Glutamatergic neuron (in vitro differentiated cells): ENCODE measurements at regions not wholly inside any gene's neighbourhood (a gene's known extent, or its start where the extent isn't known, plus 50 kb on each side); places are given as distances from the start of the nearest gene placed in this dataset.

Experiments
- DNase-seq: peaks from one replicate; pipeline ENCODE4 v3.0.0; 2022
- H3K27ac Mint-ChIP-seq: one replicate; pipeline ENCODE4 v1.8.0; 2020; ENCODE audit warnings: mild to moderate bottlenecking, mixed read lengths, inconsistent platforms; ENCODE audit not compliant: unreplicated experiment
- H3K27me3 Mint-ChIP-seq: one replicate; pipeline ENCODE4 v1.8.0; 2020; ENCODE audit warnings: mild to moderate bottlenecking, moderate library complexity, mixed read lengths, inconsistent platforms; ENCODE audit not compliant: unreplicated experiment
- H3K36me3 Mint-ChIP-seq: one replicate; pipeline ENCODE4 v1.8.0; 2020; ENCODE audit warnings: mild to moderate bottlenecking, mixed read lengths, inconsistent platforms; ENCODE audit not compliant: unreplicated experiment
- H3K4me1 Mint-ChIP-seq: one replicate; pipeline ENCODE4 v1.8.0; 2020; ENCODE audit warnings: mild to moderate bottlenecking, low read depth, mixed read lengths, inconsistent platforms; ENCODE audit not compliant: unreplicated experiment
- H3K4me3 Mint-ChIP-seq: one replicate; pipeline ENCODE4 v1.8.0; 2020; ENCODE audit warnings: mild to moderate bottlenecking, mixed read lengths, inconsistent platforms; ENCODE audit not compliant: unreplicated experiment
- H3K9me3 Mint-ChIP-seq: one replicate; pipeline ENCODE4 v1.8.0; 2020; ENCODE audit warnings: mild to moderate bottlenecking, moderate library complexity, mixed read lengths, inconsistent platforms; ENCODE audit not compliant: unreplicated experiment
- TF ChIP-seq, protein P1 (sequence below): fragments of 200-600 bp; sonication (generic); IDR thresholded peaks from one replicate; pipeline ENCODE4 v1.5.0; 2021; ENCODE audit not compliant: partially characterized antibody, unreplicated experiment

DNA sequence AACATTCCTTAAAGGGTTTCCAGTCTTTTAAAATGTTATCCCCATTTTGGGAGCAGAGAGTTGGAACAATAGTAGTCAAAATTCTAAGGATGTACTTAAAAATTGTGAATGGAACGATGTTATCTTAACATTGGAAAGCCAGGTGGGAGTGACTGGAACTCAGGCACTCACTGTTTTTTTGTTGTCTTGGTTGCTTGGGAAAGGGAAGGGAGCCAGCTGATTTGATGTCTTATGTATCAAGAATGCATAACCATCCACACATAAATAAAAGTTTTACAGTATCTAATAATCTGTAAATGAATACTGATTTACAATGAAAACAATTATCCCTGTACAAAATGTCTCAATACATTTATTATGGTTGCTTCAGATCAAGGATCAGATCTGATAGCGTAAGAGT is 88.7 kb downstream of the SLC10A2 start:
- TF ChIP-seq, protein P1, sequence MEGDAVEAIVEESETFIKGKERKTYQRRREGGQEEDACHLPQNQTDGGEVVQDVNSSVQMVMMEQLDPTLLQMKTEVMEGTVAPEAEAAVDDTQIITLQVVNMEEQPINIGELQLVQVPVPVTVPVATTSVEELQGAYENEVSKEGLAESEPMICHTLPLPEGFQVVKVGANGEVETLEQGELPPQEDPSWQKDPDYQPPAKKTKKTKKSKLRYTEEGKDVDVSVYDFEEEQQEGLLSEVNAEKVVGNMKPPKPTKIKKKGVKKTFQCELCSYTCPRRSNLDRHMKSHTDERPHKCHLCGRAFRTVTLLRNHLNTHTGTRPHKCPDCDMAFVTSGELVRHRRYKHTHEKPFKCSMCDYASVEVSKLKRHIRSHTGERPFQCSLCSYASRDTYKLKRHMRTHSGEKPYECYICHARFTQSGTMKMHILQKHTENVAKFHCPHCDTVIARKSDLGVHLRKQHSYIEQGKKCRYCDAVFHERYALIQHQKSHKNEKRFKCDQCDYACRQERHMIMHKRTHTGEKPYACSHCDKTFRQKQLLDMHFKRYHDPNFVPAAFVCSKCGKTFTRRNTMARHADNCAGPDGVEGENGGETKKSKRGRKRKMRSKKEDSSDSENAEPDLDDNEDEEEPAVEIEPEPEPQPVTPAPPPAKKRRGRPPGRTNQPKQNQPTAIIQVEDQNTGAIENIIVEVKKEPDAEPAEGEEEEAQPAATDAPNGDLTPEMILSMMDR: no peak
- no peak for DNase-seq
- Mint-ChIP-seq H3K27ac (no peak overlapping the region), H3K4me1 (peaks cover 5% of the 10 kb centered on the region), H3K27me3 (no peaks in the 10 kb centered on the region), H3K36me3 (no peaks in the 10 kb centered on the region), H3K4me3 (no peak overlapping the region), H3K9me3 (no peaks in the 10 kb centered on the region)

DNA sequence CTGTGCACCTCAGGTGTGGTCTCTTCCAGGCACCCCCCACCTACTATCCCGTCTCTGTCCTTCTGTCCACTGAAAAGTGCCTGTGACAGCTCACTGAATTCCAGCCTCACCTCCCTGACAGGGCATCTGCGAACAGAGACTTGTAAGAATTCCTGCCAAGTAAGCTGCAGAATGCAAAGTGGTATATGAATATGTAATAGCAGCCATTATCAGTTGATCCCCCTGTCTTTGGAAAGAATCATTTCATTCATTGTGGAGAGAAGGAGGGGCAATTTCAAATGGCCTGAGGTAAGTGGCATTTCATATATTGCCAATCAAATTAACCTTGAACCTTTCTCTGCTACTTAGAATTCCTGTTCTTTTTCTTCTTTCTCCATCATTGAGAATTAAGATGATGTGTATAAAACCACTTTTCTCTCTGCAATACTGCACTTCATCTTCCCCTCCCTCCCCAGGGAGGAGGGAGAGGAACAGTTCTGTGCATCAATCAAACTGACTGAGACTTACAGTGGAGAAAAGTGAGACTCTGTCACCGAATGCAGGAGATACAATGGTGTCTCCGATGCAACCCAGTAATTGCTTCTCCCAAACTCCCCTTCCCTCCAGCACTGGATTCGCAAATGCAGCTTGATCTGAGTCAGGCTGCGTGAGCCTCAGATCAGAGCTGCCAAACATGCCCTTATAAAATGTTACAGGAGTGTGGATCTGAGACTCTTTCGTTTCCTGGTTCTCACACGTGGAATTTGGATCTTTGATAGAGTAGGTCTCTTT is 91.7 kb downstream of the SLC10A2 start:
- no peak overlapping the region for H3K4me3 Mint-ChIP-seq
- no peak for DNase-seq
- H3K9me3 Mint-ChIP-seq: no peaks in the 10 kb centered on the region
- no peaks in the 10 kb centered on the region for H3K27me3 Mint-ChIP-seq
- TF ChIP-seq, protein P1: no peak
- H3K27ac Mint-ChIP-seq: no peak overlapping the region
- no peaks in the 10 kb centered on the region for H3K36me3 Mint-ChIP-seq
- H3K4me1 Mint-ChIP-seq: peaks cover 5% of the 10 kb centered on the region

DNA sequence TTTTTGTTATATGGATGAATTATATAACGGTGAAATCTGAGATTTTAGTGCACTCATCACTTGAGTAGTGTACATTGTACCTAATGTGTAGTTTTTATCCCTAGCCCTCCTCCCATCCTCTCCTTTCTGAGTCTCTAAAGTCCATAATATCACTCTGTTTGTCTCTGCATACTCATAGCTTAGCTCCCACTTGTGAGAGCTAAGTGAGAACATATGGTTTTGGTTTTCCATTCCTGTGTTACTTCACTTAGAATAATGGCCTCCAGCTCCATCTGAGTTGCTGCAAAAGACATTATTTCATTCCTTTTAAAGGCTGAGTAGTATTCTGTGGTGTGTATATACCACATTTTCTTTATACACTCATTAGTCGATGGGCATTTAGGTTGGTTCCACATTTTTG is 94.0 kb downstream of the SLC10A2 start:
- Mint-ChIP-seq H3K4me1 (peaks cover 5% of the 10 kb centered on the region), H3K36me3 (no peaks in the 10 kb centered on the region), H3K27ac (no peak overlapping the region), H3K4me3 (no peak overlapping the region), H3K9me3 (no peaks in the 10 kb centered on the region), H3K27me3 (no peaks in the 10 kb centered on the region)
- DNase-seq: no peak
- TF ChIP-seq, protein P1: no peak

DNA sequence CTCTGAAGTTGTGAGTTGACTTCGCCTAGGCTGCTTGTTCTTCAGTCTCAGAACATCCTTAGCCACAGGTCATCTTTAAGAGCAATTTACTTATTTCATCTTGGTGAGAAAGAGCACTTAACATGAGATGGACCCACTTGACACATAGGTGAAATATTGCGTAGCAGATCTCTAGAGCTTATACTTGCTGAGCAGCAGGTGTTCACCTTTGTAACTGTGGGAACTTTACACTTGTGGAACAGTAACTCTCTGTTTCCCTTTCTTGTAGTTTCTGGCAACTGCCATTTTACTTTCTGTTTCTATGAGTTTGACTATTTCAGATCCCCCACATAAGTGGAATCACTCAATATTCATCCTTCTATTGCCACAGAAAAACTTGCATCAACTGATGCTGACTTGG is 95.7 kb downstream of the SLC10A2 start:
- Mint-ChIP-seq H3K4me3 (no peak overlapping the region), H3K4me1 (peaks cover 5% of the 10 kb centered on the region), H3K27ac (no peak overlapping the region), H3K27me3 (no peaks in the 10 kb centered on the region), H3K9me3 (no peaks in the 10 kb centered on the region), H3K36me3 (no peaks in the 10 kb centered on the region)
- TF ChIP-seq, protein P1: no peak
- DNase-seq: no peak

DNA sequence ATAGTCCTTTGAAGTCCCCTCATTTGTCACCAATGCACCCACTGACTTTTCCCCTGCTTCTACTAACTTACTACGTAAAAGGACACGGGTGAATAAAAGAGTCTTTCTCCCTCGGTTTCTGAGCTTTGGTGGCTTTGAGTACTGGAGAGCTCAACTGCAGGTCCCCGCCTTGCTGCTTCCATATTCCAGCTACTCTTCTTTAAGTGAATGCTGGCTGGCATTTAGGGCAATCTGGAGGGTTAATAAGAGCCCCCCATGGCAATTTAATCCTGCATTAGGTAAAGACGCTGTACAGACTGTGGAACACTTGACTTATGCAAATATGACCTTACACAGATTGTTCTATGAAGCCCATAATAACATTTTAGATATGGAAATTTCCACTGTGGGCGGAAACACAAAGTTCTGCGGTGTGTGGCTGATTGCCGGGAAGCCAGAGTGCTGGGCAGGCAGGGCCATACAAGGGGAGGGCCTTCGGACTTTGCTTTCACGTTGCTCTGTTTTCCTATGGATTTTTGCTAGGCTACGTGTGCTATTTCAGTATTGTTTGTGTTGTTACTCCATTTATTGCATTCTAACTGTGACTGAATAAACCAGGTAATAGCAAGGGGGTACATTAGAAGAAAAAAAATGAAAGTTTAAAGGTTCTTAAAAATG is 97.5 kb downstream of the SLC10A2 start:
- H3K36me3 Mint-ChIP-seq: no peaks in the 10 kb centered on the region
- no peaks in the 10 kb centered on the region for H3K27me3 Mint-ChIP-seq
- H3K4me1 Mint-ChIP-seq: no peaks in the 10 kb centered on the region
- TF ChIP-seq, protein P1: no peak
- DNase-seq: no peak
- no peaks in the 10 kb centered on the region for H3K9me3 Mint-ChIP-seq
- H3K4me3 Mint-ChIP-seq: no peak overlapping the region
- H3K27ac Mint-ChIP-seq: no peak overlapping the region
